GM12872 (cell line): ENCODE measurements at regions not wholly inside any gene's neighbourhood (a gene's known extent, or its start where the extent isn't known, plus 50 kb on each side); places are given as distances from the start of the nearest gene placed in this dataset.

Experiments
- CTCF ChIP-seq: IDR thresholded peaks from 3 replicates; pipeline ENCODE4 v1.5.1; 2011; ENCODE audit warnings: low read depth, mild to moderate bottlenecking, low read length, moderate library complexity; ENCODE audit not compliant: insufficient read depth

GRCh38 chr15:96914081-96914480 lies 583.6 kb downstream of the NR2F2 start:
- TF ChIP-seq CTCF: no peak

GRCh38 chr15:96916750-96917149 lies 586.2 kb downstream of the NR2F2 start:
- no peak for TF ChIP-seq CTCF

GRCh38 chr15:96924570-96924969 lies 594.1 kb downstream of the NR2F2 start:
- TF ChIP-seq CTCF: no peak

GRCh38 chr15:96947296-96948229 lies 617.1 kb downstream of the NR2F2 start:
- no peak for TF ChIP-seq CTCF

- TF ChIP-seq CTCF: no peak
These were observed 618.5 kb downstream of the NR2F2 start for GRCh38 chr15:96948981-96949380.

GRCh38 chr15:96958721-96959120 lies 628.2 kb downstream of the NR2F2 start:
- TF ChIP-seq CTCF: no peak

- TF ChIP-seq CTCF: no peak
These were observed 629.0 kb downstream of the NR2F2 start for GRCh38 chr15:96959501-96959900.
